Tibial nerve (tissue), 4 donors: ENCODE measurements at regions not wholly inside any gene's neighbourhood (a gene's known extent, or its start where the extent isn't known, plus 50 kb on each side); places are given as distances from the start of the nearest gene placed in this dataset.

Source experiments
- EP300 ChIP-seq, 2 donors: sonication (generic); formaldehyde crosslinking; IDR thresholded peaks; one replicate each; pipeline ENCODE4 v1.6.1; 2017; ENCODE audit warnings: antibody characterized with exemption in 2 of 2, mild to moderate bottlenecking in 1 of 2
- TF ChIP-seq, protein P1 (sequence below), 5 experiments: fragments of 200-600 bp in 3 of 5; fragments of 450-650 bp in 2 of 5; sonication (generic) in 3 of 5; IDR thresholded peaks; one replicate each; pipeline ENCODE4 v1.5.1; 2016 to 2019; ENCODE audit warnings: antibody characterized with exemption in 5 of 5, mild to moderate bottlenecking in 3 of 5, moderate library complexity in 2 of 5

DNA sequence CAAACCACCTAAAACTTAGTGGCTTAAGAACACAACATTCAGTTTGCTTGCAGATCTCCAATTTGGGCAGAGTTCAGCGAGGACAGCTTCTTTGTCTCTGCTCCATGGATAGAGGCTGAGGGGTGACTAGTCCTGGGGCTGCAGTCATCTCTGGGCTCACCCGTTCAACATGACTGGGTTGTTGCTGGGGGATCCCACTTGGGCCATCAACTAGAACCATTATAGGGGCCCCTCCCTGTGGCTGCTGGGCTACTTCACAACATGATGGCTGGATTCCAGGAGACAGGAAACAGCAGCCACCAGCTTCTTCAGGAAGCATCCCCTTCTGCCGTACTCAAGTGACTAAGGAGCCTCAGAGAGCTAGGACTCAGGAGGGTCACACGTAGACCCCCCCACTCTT, 140.9 kb downstream of the RHOU start:
- TF ChIP-seq, protein P1, sequence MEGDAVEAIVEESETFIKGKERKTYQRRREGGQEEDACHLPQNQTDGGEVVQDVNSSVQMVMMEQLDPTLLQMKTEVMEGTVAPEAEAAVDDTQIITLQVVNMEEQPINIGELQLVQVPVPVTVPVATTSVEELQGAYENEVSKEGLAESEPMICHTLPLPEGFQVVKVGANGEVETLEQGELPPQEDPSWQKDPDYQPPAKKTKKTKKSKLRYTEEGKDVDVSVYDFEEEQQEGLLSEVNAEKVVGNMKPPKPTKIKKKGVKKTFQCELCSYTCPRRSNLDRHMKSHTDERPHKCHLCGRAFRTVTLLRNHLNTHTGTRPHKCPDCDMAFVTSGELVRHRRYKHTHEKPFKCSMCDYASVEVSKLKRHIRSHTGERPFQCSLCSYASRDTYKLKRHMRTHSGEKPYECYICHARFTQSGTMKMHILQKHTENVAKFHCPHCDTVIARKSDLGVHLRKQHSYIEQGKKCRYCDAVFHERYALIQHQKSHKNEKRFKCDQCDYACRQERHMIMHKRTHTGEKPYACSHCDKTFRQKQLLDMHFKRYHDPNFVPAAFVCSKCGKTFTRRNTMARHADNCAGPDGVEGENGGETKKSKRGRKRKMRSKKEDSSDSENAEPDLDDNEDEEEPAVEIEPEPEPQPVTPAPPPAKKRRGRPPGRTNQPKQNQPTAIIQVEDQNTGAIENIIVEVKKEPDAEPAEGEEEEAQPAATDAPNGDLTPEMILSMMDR (IDR thresholded peaks at IDR 0.05): no peak
- no peak for TF ChIP-seq EP300 (IDR thresholded peaks at IDR 0.05)
